Stimulated activated CD8-positive, alpha-beta memory T cell treated with anti-CD3 and anti-CD28 coated beads, Interleukin-15, amount 100 ng/mL, for 48 hours (primary cell): ENCODE measurements at regions not wholly inside any gene's neighbourhood (a gene's known extent, or its start where the extent isn't known, plus 50 kb on each side); places are given as distances from the start of the nearest gene placed in this dataset.

Experiments used
- DNase-seq, 2 donors: peaks; one replicate each; pipeline ENCODE4 v3.0.0-alpha.2; 2020; ENCODE audit warnings: low read depth in 2 of 2

DNA sequence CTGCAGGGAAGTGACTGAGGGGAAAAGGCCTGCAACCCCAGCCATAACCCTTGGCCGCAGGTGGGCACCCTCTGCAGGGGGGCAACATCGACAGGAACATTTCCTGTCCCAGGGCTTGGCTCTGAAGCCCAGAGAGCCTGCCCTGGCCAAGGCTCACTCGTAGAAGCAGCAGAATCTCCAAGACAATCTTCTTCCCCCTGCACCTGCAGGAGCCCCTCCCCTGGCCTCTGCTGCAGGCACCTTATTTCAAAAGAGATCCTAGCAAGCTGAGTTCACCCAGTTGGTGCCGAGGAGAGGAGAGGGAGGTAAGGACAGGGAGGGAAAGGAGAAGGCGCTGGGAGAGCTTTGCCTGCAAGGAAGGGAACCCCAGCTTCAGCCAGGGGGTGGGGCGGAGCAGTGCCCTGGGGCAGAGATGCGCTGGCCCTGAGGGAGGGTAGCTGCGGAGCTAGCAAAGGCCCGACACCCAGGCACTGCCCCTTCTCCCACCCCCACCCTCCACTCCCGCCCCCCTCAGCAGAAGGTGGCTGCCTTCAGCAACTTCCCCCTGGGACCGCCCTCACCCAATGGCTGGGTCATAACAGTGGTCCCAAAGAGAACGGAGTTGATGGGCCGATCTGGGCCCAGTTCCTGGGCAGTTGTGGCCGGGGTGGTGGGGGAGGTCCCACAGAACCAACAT is 104.3 kb upstream of the TNRC6C start:
- no peak for DNase-seq

DNA sequence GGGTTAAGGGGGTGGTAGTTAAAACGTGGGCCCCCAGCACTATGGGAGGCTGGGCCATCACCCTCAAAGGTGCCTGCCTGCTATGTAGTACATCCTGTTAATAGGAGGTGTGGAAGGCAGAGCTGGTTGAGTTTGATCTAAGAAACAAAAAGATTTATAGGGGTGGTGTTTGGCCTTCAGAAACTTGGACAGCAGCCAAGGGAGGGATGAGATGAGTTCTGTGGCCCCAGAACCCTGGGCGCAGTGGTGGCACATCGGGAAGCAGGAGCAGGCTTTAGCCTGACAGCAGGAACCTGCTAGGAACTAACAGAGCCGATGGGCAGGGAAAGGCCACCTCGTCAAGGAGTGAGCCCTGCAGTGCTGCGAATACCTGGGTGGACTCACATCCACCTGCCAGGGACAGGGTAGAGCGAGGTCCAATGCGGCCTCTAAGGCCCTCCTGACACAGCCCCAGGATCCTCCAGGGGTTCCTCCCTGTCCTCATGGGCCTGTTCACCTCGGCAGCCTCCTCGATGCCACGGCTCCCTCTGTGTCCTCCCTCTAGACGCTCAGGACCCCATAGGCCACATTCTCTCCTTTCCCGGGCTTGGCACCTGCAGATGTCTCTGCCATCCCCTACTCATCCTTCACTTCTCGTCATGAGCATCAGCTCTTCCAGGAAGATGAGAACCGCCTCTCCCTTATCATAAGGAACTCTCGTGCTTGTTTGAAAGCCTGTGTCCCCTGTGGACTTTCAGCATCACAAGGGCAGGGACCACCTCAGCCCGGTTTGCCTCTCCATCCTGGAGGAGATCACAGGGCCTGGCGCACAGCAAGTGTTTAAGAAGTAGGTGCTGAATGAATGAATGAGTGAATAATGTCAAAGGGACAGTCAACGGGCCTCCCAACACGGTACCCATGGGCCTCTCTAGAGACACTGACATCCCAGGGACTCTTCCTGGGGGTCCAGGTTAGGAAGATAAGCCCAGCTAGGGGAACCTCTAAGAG is 103.5 kb upstream of the TNRC6C start:
- DNase-seq = no peak

GRCh38 chr17:77856551-77857305 is 101.8 kb upstream of the TNRC6C start:
- no peak for DNase-seq

DNA sequence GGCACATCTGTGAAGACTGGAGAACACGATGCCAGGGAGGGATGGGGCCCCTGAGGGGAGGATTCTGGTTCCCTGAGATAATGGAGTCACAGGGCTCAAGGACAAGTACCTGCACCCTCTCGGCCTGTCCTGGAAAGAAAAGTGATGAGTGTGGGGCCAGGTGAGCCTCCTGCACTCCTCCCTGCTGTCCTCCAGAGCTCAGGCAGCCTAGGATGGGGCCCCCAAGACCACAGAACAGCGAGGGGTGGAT is 101.3 kb upstream of the TNRC6C start:
- DNase-seq = no peak

DNA sequence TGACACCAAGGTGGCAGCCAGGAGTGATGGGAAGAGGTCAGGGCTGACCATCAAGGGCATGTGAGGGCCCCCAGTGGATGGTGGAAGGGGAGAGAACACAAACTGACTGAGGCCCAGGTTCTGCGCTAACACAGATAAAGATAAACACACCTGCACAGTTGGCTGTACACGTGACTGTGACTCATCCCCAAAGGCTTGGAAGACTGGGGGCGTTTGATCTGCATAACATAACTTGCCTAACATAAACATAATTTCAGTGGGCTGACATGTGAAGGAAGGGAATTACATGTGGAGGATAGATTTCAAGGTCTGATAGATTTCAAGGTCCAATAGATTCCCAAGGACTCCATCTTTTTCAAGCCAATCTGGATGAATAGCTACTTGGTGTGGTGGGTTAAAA is 100.9 kb upstream of the TNRC6C start:
- no peak for DNase-seq

DNA sequence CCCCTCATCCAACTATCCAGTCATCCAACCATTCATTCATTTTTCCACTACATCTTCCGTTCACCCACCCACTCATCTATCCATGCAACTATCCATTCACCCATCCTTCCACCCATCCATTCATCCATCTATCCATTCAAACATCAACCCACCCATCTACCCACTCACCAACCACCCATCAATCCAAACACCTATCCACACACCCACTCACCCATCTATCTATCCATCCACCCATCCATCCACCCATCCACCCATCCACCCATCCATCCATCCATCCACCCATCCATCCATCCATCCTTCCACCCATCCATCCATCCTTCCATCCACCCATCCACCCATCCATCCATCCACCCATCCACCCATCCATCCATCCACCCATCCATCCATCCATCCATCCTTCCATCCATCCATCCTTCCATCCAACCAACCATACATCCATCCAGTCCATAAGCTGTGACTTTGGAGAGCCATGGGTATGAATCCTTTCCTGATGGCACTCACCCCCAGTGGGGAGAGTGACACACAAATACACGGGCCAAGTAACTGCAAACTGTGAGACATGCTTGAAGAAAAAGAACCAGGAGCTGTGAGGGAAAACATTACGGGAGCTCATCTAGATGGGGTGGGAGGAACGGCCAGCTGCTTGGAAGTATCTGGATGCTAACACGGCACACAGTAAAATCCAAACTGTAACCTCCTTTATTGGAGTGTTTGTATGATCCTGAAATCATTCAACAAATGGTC is 100.0 kb upstream of the TNRC6C start:
- DNase-seq = no peak

- no peak for DNase-seq
These were observed 99.3 kb upstream of the TNRC6C start for GRCh38 chr17:77859035-77859810.

GRCh38 chr17:77861133-77861695 is 97.3 kb upstream of the TNRC6C start:
- no peak for DNase-seq

- DNase-seq = no peak
These were observed 96.4 kb upstream of the TNRC6C start for GRCh38 chr17:77861981-77862645.

- no peak for DNase-seq
These were observed 95.4 kb upstream of the TNRC6C start for GRCh38 chr17:77862890-77863813.

DNA sequence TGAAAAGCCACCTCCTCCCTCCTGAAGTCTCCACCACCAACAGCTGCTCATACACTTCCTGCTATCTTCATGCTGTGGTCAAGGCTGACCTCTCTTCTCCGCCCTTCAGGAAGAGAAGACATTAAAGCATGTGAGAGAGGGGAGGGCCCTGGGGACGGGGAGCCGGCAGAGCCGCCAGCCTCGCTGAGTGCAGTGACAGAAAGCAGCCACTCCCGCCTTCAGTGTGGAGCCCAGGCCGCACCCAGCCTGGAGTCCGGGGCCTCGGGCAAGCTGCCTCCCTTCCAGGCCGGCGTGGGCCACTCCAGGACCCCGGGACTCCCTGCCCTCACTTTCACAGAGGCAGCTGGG is 94.7 kb upstream of the TNRC6C start:
- DNase-seq = no peak

- no peak for DNase-seq
These were observed 94.0 kb upstream of the TNRC6C start for GRCh38 chr17:77864234-77865111.

- no peak for DNase-seq
These were observed 93.3 kb upstream of the TNRC6C start for GRCh38 chr17:77865112-77865611.

DNA sequence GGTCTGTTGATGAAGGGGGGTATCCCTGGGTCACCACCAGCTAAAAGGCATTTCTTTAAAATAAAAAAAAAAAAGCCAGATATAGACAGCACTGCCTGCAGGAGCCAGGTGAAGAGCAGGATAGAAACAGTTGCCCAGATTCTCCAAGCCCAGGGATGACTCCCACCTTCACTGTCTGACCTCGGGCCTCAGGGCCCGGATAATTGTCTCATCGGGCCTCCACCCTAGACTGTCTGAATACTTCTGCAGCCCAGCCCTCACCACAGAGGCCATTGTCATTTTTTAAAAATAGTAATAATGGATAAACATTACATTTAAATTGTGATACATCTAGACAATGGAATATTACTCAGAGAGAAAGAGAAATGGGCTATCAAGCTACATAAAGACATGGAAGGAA is 92.8 kb upstream of the TNRC6C start:
- no peak for DNase-seq

DNA sequence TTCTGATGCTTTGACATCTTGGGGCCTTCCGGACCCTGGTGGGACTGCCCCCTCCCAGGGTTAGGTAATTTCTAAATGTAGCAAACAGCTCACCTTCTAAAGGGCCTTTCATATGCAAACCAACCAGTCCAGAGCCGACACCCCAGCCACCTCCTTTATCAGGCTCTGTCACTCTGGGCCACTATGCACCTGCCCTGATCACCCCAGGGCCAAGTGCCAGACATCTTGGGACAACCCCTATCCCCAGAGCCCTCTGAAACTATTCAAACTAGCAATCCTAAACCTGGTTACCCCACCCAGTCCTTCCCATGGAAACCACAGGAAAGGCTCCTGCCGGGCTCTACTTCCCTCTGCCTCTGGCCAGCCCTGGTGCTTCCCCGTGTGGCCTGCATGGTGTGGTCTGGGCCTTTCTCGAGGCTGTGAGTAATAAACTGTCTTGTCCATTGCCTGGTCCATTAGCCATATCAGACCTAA is 91.2 kb upstream of the TNRC6C start:
- no peak for DNase-seq

DNA sequence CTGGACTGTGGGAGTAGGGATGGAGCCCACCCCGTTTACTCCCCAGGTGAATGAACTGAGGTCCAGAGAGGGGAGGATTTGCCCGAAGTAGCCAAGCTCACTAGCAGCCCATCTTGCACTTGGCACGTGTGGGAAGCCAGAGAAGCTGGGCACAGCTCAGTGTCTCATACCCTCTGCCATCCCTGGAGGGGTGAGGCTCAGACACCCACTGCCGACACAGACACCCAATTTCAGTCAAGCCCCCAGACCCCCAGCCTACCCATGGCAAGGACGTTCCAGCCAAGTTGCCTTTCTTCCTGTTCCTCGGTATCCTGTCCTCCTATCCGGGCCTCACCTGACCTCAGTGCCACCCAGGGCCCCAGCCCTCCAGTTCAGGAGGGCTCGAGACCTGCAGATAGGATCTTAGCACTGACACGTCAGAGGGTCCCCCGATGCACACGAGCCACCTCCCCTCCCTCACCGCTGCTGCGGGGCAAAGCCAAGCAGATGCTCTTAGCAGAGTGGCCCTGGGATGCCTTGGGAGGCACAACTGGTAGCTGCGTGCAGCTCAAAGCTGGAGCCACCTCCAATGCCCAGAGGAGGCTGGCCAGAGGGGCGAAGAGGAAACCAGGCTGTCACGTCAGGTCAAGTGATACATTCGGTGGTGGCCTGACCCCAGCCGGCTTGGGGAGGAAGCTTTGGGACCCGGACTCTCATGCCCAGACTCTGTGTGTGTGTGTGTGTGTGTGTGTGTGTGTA is 90.4 kb upstream of the TNRC6C start:
- DNase-seq = no peak

DNA sequence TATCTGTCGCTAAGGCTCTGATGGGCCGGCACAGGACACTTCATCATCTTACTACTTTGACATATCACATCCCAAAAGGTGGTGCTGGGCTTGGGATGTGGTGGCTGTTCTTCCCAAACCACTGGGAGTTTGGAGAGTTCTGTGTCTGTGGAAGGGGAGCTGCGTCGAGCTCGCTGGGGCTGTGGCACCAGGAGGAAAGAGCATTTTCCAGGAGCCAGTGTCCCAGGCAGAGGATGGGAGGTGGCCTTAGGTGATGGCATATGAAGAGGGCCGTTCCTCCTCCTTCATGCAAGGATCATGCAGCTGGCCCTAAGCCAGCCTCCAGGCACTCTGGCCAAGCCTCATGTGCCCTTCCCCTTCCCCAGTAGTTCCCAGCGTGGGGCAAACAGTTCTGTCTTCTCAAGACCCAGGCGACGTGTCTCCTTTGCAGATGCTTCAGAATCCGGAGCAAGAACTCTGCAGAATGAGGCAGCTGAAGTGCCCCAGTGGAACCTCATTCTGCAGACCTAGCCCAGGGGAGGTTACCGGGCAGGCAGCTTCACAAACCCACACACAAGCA is 89.4 kb upstream of the TNRC6C start:
- DNase-seq = no peak
